Astrocyte of the spinal cord (primary cell): ENCODE measurements at regions not wholly inside any gene's neighbourhood (a gene's known extent, or its start where the extent isn't known, plus 50 kb on each side); places are given as distances from the start of the nearest gene placed in this dataset.

Experiments
- DNase-seq: peaks from one replicate; pipeline ENCODE4 v3.0.0; 2011; ENCODE audit warnings: low read depth, low spot score
- H3K4me3 ChIP-seq: 2 replicates; pipeline ENCODE4 v1.5.1; 2011; ENCODE audit warnings: low read depth, mild to moderate bottlenecking, low read length, moderate library complexity
- CTCF ChIP-seq: IDR thresholded peaks from 2 replicates; pipeline ENCODE4 v1.5.1; 2012; ENCODE audit warnings: low read depth, mild to moderate bottlenecking, low read length, inconsistent platforms
- in situ Hi-C: cut with HindIII; loops from 2 replicates; pipeline ENCODE4 v1.10.0; 2017; ENCODE audit warnings: low sequenced_read_pairs

- H3K4me3 ChIP-seq = no peak overlapping the region
- in situ Hi-C loops = no loop called here
- TF ChIP-seq CTCF = no peak
- DNase-seq = peak; percentile 4
These were observed 1160.5 kb upstream of the NXPH2 start for GRCh38 chr2:139940686-139941085.

DNA sequence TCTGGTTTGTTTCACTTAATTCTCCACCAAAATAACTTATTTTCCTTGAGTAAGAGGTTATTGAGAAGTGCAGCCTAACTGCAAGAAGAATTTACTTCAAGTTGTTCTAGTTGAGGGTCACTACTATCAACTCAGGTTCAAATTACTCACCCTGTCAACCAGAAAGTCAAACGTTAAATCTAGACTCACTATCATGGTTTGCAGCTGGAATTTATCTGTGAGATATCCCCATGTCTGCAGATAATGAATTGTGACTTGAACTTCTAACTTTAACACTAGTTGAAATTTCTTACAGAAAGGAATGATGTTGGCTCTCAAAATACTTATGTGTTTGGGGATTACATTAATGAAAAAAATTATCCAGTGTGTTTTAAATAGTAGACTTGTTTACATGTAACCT lies 1145.7 kb upstream of the NXPH2 start:
- H3K4me3 ChIP-seq = no peak overlapping the region
- DNase-seq = no peak
- in situ Hi-C loops = no loop called here
- no peak for TF ChIP-seq CTCF

DNA sequence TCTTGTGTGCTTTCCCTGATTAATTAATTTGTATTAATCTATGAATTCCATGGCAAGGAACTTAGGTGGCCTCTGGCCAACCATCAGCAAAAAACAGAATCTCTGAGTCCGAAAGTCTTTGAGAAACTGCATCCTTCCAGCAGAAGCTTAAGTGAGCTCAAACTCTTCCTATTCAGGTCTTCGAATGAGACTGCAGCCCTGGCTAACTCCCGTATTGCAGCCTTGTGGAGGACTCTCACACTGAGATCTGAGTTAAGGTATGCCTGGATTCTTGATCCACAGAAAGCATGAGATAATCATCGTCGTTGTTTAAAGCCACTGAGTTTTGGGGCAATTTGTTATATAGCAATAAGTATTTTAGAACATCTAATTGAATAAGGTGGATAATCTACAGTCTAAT lies 1143.9 kb upstream of the NXPH2 start:
- H3K4me3 ChIP-seq = no peak overlapping the region
- DNase-seq = no peak
- no peak for TF ChIP-seq CTCF
- in situ Hi-C loops = no loop called here

DNA sequence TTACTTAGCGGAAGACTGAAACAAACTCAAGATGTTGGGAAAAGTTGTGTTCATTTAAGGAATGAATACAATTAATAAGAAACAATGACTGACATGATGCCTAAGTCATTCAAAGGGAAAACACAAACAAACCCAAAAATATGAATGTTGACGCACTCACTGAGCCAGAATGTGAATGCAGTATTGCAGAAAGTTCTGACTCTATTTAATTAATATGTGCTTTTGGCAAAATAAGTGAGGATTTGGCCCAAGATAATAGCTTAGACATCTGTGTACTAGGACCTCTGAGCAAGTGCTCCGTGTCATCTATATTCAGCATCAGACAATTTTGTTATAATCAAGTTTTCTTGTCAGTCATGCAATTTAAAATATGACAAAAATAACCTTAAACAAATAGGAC lies 1138.8 kb upstream of the NXPH2 start:
- in situ Hi-C loops = no loop called here
- DNase-seq = no peak
- H3K4me3 ChIP-seq = no peak overlapping the region
- no peak for TF ChIP-seq CTCF

DNA sequence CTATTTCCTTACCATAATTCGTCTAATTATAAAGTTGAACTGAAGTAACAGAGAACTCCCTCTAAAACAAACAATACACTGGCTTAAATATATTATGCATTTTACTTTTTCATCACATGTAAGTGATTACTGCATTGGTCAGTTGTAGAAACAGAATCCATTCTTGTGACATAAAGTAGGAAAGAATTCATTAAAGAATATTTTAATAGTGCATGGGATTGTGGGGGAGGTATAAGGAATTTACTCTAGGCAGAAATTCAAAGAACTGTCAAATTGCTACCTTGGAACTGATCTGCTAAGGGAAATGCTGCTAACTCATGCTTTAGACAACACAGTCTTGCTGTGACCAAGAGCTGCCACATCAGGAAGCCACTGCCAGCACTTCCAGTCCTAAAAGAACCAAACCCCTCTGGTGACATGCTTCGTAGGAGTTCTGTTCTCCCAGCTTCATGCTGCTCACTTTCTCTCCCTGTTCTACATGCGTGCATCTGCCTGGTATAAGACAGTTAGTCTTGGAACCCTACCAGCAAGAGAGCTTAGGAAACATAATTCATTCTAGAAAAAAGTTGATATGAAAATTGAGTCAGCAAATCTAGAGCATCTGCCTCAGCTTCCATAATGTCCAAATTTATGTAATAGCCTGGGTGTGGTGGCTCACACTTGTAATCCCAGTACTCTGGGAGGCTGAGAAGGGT lies 1137.6 kb upstream of the NXPH2 start:
- H3K4me3 ChIP-seq = no peak overlapping the region
- TF ChIP-seq CTCF = no peak
- in situ Hi-C loops = no loop called here
- DNase-seq = peak; percentile 1

DNA sequence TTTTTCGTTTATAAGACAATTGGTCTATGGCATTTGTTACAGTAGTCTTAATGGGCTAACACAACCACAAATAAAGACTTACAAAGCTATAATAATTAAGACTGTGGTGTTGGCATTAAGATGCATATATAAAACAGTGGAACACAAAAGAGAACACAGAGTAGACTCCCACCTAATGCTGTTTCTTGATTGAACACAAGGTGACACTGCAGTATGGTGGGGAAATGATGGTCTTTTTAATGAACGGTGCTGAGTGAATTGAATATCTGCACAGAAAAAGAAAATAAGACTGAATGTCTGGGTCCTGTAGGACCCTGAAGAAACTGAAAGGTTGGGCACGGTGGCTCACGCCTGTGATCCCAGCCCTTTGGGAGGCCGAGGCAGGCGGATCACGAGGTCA lies 1136.6 kb upstream of the NXPH2 start:
- TF ChIP-seq CTCF = no peak
- H3K4me3 ChIP-seq = no peak overlapping the region
- no peak for DNase-seq
- in situ Hi-C loops = no loop called here
